Tibial artery (tissue), 4 donors: ENCODE measurements at regions not wholly inside any gene's neighbourhood (a gene's known extent, or its start where the extent isn't known, plus 50 kb on each side); places are given as distances from the start of the nearest gene placed in this dataset.

Experiments
- DNase-seq, 2 donors: peaks; one replicate each; pipeline ENCODE4 v3.0.0-alpha.2; 2019
- H3K27ac ChIP-seq, 2 donors: fragments of 200-600 bp; sonication (generic) in 1 of 2; 1 replicate in 1 of 2; 2 replicates in 1 of 2; pipeline ENCODE4 v1.5.1; 2018 to 2019; ENCODE audit warnings: mild to moderate bottlenecking in 1 of 2
- H3K27me3 ChIP-seq, 2 donors: fragments of 200-600 bp; sonication (generic) in 1 of 2; one replicate each; pipeline versions ENCODE4 v1.5.1 to v1.6.0; 2016 to 2019
- H3K36me3 ChIP-seq, 3 donors: fragments of 200-600 bp; sonication (generic) in 2 of 3; one replicate each; pipeline ENCODE4 v1.5.1; 2016 to 2019; ENCODE audit warnings: mild to moderate bottlenecking in 2 of 3
- H3K4me1 ChIP-seq, 4 donors: fragments of 200-600 bp; sonication (generic) in 2 of 4; 1 replicate in 3 of 4; 2 replicates in 1 of 4; pipeline ENCODE4 v1.5.1; 2016 to 2019
- H3K4me3 ChIP-seq, 2 donors: fragments of 200-600 bp; sonication (generic) in 1 of 2; 1 replicate in 1 of 2; 2 replicates in 1 of 2; pipeline ENCODE4 v1.5.1; 2018 to 2019; ENCODE audit warnings: mild to moderate bottlenecking in 2 of 2
- H3K9me3 ChIP-seq, 3 donors: fragments of 200-600 bp; sonication (generic) in 1 of 3; one replicate each; pipeline ENCODE4 v1.5.1; 2016 to 2019
- intact Hi-C: fragments of 100-400 bp; cut with DNase I; formaldehyde crosslinking; loops from one replicate; pipeline ENCODE4 v1.15.0; 2023; ENCODE audit warnings: low total_unique reads
- TF ChIP-seq, protein P1 (sequence below), 2 experiments: fragments of 200-600 bp in 1 of 2; fragments of 450-650 bp in 1 of 2; IDR thresholded peaks; one replicate each; pipeline ENCODE4 v1.5.1; 2017 to 2019; ENCODE audit warnings: antibody characterized with exemption in 2 of 2, mild to moderate bottlenecking in 1 of 2, moderate library complexity in 1 of 2

DNA sequence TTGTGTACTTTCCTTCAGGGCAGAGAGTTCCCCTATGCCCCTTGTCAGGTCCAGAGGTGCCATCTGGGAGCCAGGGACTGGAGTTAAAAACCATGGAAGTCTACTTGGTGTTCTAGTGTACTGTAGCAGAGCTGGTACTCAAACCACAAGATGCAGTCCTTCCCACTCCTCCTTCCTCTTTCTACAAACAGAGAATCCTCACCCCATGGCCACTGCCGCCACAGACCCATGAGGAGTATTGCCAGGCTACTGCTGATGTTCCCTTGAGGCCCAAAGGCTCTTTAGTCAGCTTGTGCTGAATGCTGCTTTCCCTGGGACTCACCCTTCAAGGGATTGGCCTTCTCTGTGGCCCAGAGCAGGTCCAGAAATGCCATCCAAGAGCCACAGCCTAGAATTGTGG lies 229.2 kb upstream of the ZPLD1 start:
- Histone ChIP-seq H3K9me3 (no peaks in the 10 kb centered on the region), H3K27ac (peak overlapping the region; percentile 67 to 78), H3K27me3 (no peaks in the 10 kb centered on the region), H3K4me3 (no peak overlapping the region), H3K36me3 (no peaks in the 10 kb centered on the region), H3K4me1 (peaks cover 0 to 28% (median 19%) of the 10 kb centered on the region in 4 donors)
- intact Hi-C loops = no loop called here
- TF ChIP-seq, protein P1, sequence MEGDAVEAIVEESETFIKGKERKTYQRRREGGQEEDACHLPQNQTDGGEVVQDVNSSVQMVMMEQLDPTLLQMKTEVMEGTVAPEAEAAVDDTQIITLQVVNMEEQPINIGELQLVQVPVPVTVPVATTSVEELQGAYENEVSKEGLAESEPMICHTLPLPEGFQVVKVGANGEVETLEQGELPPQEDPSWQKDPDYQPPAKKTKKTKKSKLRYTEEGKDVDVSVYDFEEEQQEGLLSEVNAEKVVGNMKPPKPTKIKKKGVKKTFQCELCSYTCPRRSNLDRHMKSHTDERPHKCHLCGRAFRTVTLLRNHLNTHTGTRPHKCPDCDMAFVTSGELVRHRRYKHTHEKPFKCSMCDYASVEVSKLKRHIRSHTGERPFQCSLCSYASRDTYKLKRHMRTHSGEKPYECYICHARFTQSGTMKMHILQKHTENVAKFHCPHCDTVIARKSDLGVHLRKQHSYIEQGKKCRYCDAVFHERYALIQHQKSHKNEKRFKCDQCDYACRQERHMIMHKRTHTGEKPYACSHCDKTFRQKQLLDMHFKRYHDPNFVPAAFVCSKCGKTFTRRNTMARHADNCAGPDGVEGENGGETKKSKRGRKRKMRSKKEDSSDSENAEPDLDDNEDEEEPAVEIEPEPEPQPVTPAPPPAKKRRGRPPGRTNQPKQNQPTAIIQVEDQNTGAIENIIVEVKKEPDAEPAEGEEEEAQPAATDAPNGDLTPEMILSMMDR (IDR thresholded peaks at IDR 0.05) = no peak
- DNase-seq = peak in 1 of 2 donors; percentile 42

- Histone ChIP-seq H3K9me3 (no peaks in the 10 kb centered on the region), H3K36me3 (no peaks in the 10 kb centered on the region), H3K27ac (peak overlapping the region; percentile 67 to 78), H3K4me3 (peak overlapping the region in 1 of 2 donors; percentile 15), H3K4me1 (peaks cover 0 to 28% (median 19%) of the 10 kb centered on the region in 4 donors), H3K27me3 (no peaks in the 10 kb centered on the region)
- peak; percentile 94 to 96 for DNase-seq
- intact Hi-C loops = no loop called here
- TF ChIP-seq, protein P1 (IDR thresholded peaks at IDR 0.05) = no peak
These were observed 228.2 kb upstream of the ZPLD1 start for GRCh38 chr3:102206511-102207031.

GRCh38 chr3:102207151-102207571 lies 227.7 kb upstream of the ZPLD1 start:
- Histone ChIP-seq H3K9me3 (no peaks in the 10 kb centered on the region), H3K27me3 (no peaks in the 10 kb centered on the region), H3K4me1 (peaks cover 0 to 28% (median 19%) of the 10 kb centered on the region in 4 donors), H3K4me3 (peak overlapping the region in 1 of 2 donors; percentile 15), H3K36me3 (no peaks in the 10 kb centered on the region), H3K27ac (peak overlapping the region; percentile 67 to 78)
- TF ChIP-seq, protein P1 (IDR thresholded peaks at IDR 0.05) = no peak
- intact Hi-C loops = no loop called here
- no peak for DNase-seq

- TF ChIP-seq, protein P1 (IDR thresholded peaks at IDR 0.05) = no peak
- H3K4me1 ChIP-seq = no peaks in the 10 kb centered on the region
- no peak for DNase-seq
- no peak overlapping the region for H3K4me3 ChIP-seq
- no peaks in the 10 kb centered on the region for H3K36me3 ChIP-seq
- H3K27ac ChIP-seq = no peak overlapping the region
- H3K27me3 ChIP-seq = no peaks in the 10 kb centered on the region
- H3K9me3 ChIP-seq = no peaks in the 10 kb centered on the region
- intact Hi-C loops = no loop called here
These were observed 219.6 kb upstream of the ZPLD1 start for GRCh38 chr3:102215166-102215565.

GRCh38 chr3:102223132-102223531 lies 211.7 kb upstream of the ZPLD1 start:
- Histone ChIP-seq H3K9me3 (no peaks in the 10 kb centered on the region), H3K4me3 (no peak overlapping the region), H3K36me3 (no peaks in the 10 kb centered on the region), H3K27ac (no peak overlapping the region), H3K4me1 (peaks cover 0 to 10% (median 2%) of the 10 kb centered on the region in 4 donors), H3K27me3 (no peaks in the 10 kb centered on the region)
- TF ChIP-seq, protein P1 (IDR thresholded peaks at IDR 0.05) = no peak
- intact Hi-C loops = loop anchor here (10.0 kb wide), 2 partner anchors 218 to 368 kb away; no protein-coding TSS in a partner anchor
- DNase-seq = no peak
